GM12878 (cell line): ENCODE measurements at regions not wholly inside any gene's neighbourhood (a gene's known extent, or its start where the extent isn't known, plus 50 kb on each side); places are given as distances from the start of the nearest gene placed in this dataset.
A peak's percentile ranks its signal among the peaks of the same experiment; 100 is the strongest.

Experiments used
- BCL3 ChIP-seq: IDR thresholded peaks from 2 replicates; pipeline ENCODE4 v1.6.1; 2011; ENCODE audit warnings: borderline replicate concordance, low read depth, mild to moderate bottlenecking, moderate library complexity, low read length; ENCODE audit not compliant: insufficient read depth, poor library complexity, severe bottlenecking
- BCLAF1 ChIP-seq: fragments of 450-650 bp; IDR thresholded peaks from 2 replicates; pipeline ENCODE4 v1.6.1; 2017; ENCODE audit warnings: antibody characterized with exemption, mild to moderate bottlenecking, moderate library complexity
- BMI1 ChIP-seq: fragments of 450-650 bp; IDR thresholded peaks from 2 replicates; pipeline ENCODE4 v1.6.1; 2016; ENCODE audit warnings: mild to moderate bottlenecking, moderate library complexity, borderline replicate concordance
- CEBPB ChIP-seq, 2 experiments: fragments of 150-350 bp in 1 of 2; IDR thresholded peaks; 2 replicates each; pipeline ENCODE4 v1.6.1; 2012 to 2014; ENCODE audit warnings: low read depth in 2 of 2, low read length in 2 of 2, borderline replicate concordance in 1 of 2, inconsistent platforms in 1 of 2
- EGR1 ChIP-seq, 2 experiments: IDR thresholded peaks; 1 replicate in 1 of 2; 2 replicates in 1 of 2; pipeline ENCODE4 v1.6.1; 2011 to 2012; ENCODE audit warnings: low read depth in 2 of 2, low read length in 2 of 2, borderline replicate concordance in 1 of 2, mild to moderate bottlenecking in 1 of 2, moderate library complexity in 1 of 2
- EP300 ChIP-seq, 2 experiments: fragments of 150-350 bp in 1 of 2; IDR thresholded peaks; 2 replicates each; pipeline ENCODE4 v1.6.1; 2011 to 2012; ENCODE audit warnings: low read depth in 2 of 2, low read length in 2 of 2, borderline replicate concordance in 1 of 2, improper control_type of control experiment in 1 of 2, inconsistent platforms in 1 of 2; ENCODE audit not compliant: control insufficient read depth in 1 of 2
- IKZF1 ChIP-seq: fragments of 450-650 bp; conservative IDR thresholded peaks from 2 replicates; pipeline ENCODE4 v1.6.1; 2017; ENCODE audit warnings: antibody characterized with exemption, mild to moderate bottlenecking
- MEF2B ChIP-seq: fragments of 450-650 bp; IDR thresholded peaks from 2 replicates; pipeline ENCODE4 v1.6.1; 2018; ENCODE audit warnings: mild to moderate bottlenecking, moderate library complexity; ENCODE audit not compliant: partially characterized antibody, poor library complexity, severe bottlenecking
- MLLT1 ChIP-seq: fragments of 450-650 bp; IDR thresholded peaks from 2 replicates; pipeline ENCODE4 v1.6.1; 2016; ENCODE audit warnings: mild to moderate bottlenecking
- MXI1 ChIP-seq: fragments of 150-350 bp; IDR thresholded peaks from 2 replicates; pipeline ENCODE4 v1.6.1; 2011; ENCODE audit warnings: low read depth, mild to moderate bottlenecking, inconsistent platforms, low read length, improper control_type of control experiment
- MYC ChIP-seq: IDR thresholded peaks from 2 replicates; pipeline ENCODE4 v1.6.1; 2011; ENCODE audit warnings: mild to moderate bottlenecking, low read length, moderate library complexity, inconsistent platforms; ENCODE audit not compliant: insufficient read depth, insufficient replicate concordance, insufficient read length, severe bottlenecking
- NBN ChIP-seq: fragments of 450-650 bp; IDR thresholded peaks from 2 replicates; pipeline ENCODE4 v1.6.1; 2016
- NR2C2 ChIP-seq: IDR thresholded peaks from 2 replicates; pipeline ENCODE4 v1.6.1; 2011; ENCODE audit warnings: borderline replicate concordance, low read depth; ENCODE audit not compliant: control insufficient read depth, insufficient read length
- RAD51 ChIP-seq: fragments of 450-650 bp; IDR thresholded peaks from 2 replicates; pipeline ENCODE4 v1.6.1; 2016; ENCODE audit warnings: moderate library complexity, mild to moderate bottlenecking, inconsistent platforms
- SIX5 ChIP-seq: IDR thresholded peaks from 2 replicates; pipeline ENCODE4 v1.6.1; 2011; ENCODE audit warnings: mild to moderate bottlenecking, low read depth, low read length, moderate library complexity; ENCODE audit not compliant: severe bottlenecking
- SMC3 ChIP-seq: IDR thresholded peaks from 2 replicates; pipeline ENCODE4 v1.6.1; 2011; ENCODE audit warnings: low read length, improper control_type of control experiment, borderline replicate concordance
- TARDBP ChIP-seq: IDR thresholded peaks from 2 replicates; pipeline ENCODE4 v1.6.1; 2016; ENCODE audit warnings: borderline replicate concordance
- TBL1XR1 ChIP-seq: IDR thresholded peaks from 2 replicates; pipeline ENCODE4 v1.6.1; 2012; ENCODE audit warnings: low read depth, low read length, improper control_type of control experiment
- ZBED1 ChIP-seq: IDR thresholded peaks from 2 replicates; pipeline ENCODE4 v1.6.1; 2016; ENCODE audit warnings: borderline replicate concordance
- ZBTB33 ChIP-seq: fragments of 450-650 bp; IDR thresholded peaks from 2 replicates; pipeline ENCODE4 v1.6.1; 2017; ENCODE audit warnings: mild to moderate bottlenecking

GRCh38 chr21:25188677-25189079, 418.6 kb downstream of the MRPL39 start (continued):
- TF ChIP-seq MEF2B (peak; percentile 85), TARDBP (no peak), CEBPB (IDR thresholded peaks at IDR 0.05; ENCODE audit: borderline replicate concordance in 1 of 2, low read depth in 2 of 2, low read length in 2 of 2) (no peak), BCLAF1 (no peak), ZBED1 (peak; percentile 76; the same call in 1 of the 2 replicates), ZBTB33 (no peak), TBL1XR1 (peak; percentile 83; the same call in 1 of the 2 replicates), SIX5 (no peak), NR2C2 (no peak), MXI1 (no peak), EP300 (IDR thresholded peaks at IDR 0.05; ENCODE audit: borderline replicate concordance in 1 of 2, control insufficient read depth in 1 of 2, low read depth in 2 of 2, low read length in 2 of 2) (peak in 1 of 2 experiments; percentile 64; a peak in 2 of 4 replicates), SMC3 (no peak), RAD51 (no peak), MYC (no peak), EGR1 (IDR thresholded peaks at IDR 0.05; ENCODE audit: borderline replicate concordance in 1 of 2, low read depth in 2 of 2, low read length in 2 of 2) (no peak), BMI1 (peak; percentile 40; the same call in 1 of the 2 replicates), BCL3 (no peak), MLLT1 (no peak), IKZF1 (peak; percentile 77), NBN (no peak)
